ENCODE measurements at regions not wholly inside any gene's neighbourhood (a gene's known extent, or its start where the extent isn't known, plus 50 kb on each side); places are given as distances from the start of the nearest gene placed in this dataset.

DNA sequence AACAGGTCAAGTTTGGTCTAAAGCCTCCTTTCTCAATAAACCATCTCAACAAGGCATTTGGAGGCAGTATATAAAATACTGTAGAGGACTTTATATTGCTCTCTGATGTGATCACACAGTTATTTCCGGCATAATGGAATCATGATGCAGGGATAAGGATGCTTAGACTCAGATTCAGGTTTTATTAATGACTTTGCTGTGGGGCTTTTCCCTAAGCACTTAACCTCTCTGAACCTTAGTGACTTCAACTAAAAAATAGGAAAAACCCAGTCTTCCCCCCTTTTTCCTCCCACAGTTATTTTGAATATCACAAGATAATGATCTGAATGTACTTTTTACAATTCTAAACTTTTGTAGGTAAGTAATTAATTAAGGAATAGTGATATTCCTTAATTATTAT is 94.8 kb upstream of the TENM4 start:
- Histone ChIP-seq H3K23ac (ENCODE audit: low read depth, low read length) (no peak overlapping the region), H2BK5ac (ENCODE audit: low read depth, low read length, poor library complexity, severe bottlenecking) (no peak overlapping the region), H3K14ac (replicated peaks; ENCODE audit: low read depth, low read length) (no peak overlapping the region), H3K4ac (ENCODE audit: low read depth, low read length) (no peak overlapping the region), H4K91ac (ENCODE audit: insufficient read depth, low read depth, low read length) (no peak overlapping the region), H2BK20ac (ENCODE audit: low read depth, low read length) (no peak overlapping the region), H2AFZ (replicated peaks; ENCODE audit: low read length, poor library complexity) (no peak overlapping the region), H3K9ac (ENCODE audit: low read depth, low read length) (no peak overlapping the region), H3K27ac (ENCODE audit: insufficient read depth, low read length) (no peak overlapping the region), H3K18ac (ENCODE audit: low read depth, low read length) (no peak overlapping the region), H2AK5ac (ENCODE audit: low read depth, low read length) (no peak overlapping the region), H3K9me1 (ENCODE audit: insufficient read depth, low read length) (no peaks in the 10 kb centered on the region), H2BK120ac (ENCODE audit: low read depth, low read length) (no peak overlapping the region), H3K4me2 (ENCODE audit: low read depth, low read length) (no peak overlapping the region), H4K8ac (ENCODE audit: low read depth in 2 of 2, low read length in 2 of 2) (no peak overlapping the region), H3K4me1 (ENCODE audit: control insufficient read depth, insufficient read depth, low read length) (no peaks in the 10 kb centered on the region), H2BK15ac (ENCODE audit: low read depth, low read length) (no peak overlapping the region), H3K56ac (ENCODE audit: extremely low read depth, insufficient read depth, low read length) (no peak overlapping the region), H4K5ac (ENCODE audit: low read depth, low read length) (no peak overlapping the region), H3K9me3 (ENCODE audit: control insufficient read depth, insufficient read depth, low read length) (no peaks in the 10 kb centered on the region), H3K36me3 (ENCODE audit: control insufficient read depth, insufficient read depth, low read length) (no peaks in the 10 kb centered on the region), H3K27me3 (ENCODE audit: control insufficient read depth, insufficient read depth, low read length) (peaks cover 2% of the 10 kb centered on the region; the same call in 1 of the 2 replicates), H4K20me1 (ENCODE audit: insufficient read depth, low read length) (no peaks in the 10 kb centered on the region), H3K4me3 (ENCODE audit: insufficient read depth, low read depth, low read length) (no peak overlapping the region), H3K79me1 (ENCODE audit: low read depth in 1 of 2, low read length in 2 of 2) (no peaks in the 10 kb centered on the region), H2AK9ac (replicated peaks; ENCODE audit: low read depth, low read length, poor library complexity) (no peak overlapping the region)
- no peak for ATAC-seq (ENCODE audit: low read depth)
- ChIA-PET POLR2A (ENCODE audit: unreplicated experiment) (no interaction called here), CTCF (no interaction called here)
- WGBS, 2 experiments (ENCODE audit: extremely low coverage in 2 of 2, insufficient read length in 1 of 2), result no CpG with 5 or more reads among the region's 1 CpG
- TF ChIP-seq MAFK (IDR thresholded peaks at IDR 0.05; ENCODE audit: low read depth, low read length) (no peak), NFE2L2 (IDR thresholded peaks at IDR 0.05; ENCODE audit: low read depth, low read length) (no peak), POLR2A (IDR thresholded peaks at IDR 0.05; ENCODE audit: low read depth, low read length) (no peak), BHLHE40 (IDR thresholded peaks at IDR 0.05; ENCODE audit: low read depth, low read length) (no peak), CEBPB (IDR thresholded peaks at IDR 0.05; ENCODE audit: low read depth, low read length) (no peak), FOS (IDR thresholded peaks at IDR 0.05; ENCODE audit: low read depth, low read length) (no peak), SMC3 (IDR thresholded peaks at IDR 0.05; ENCODE audit: low read depth, low read length) (no peak), RCOR1 (IDR thresholded peaks at IDR 0.05; ENCODE audit: insufficient replicate concordance, low read length) (no peak), RFX5 (IDR thresholded peaks at IDR 0.05; ENCODE audit: low read depth, low read length) (no peak), MAZ (IDR thresholded peaks at IDR 0.05; ENCODE audit: borderline replicate concordance, low read depth, low read length) (no peak), MXI1 (IDR thresholded peaks at IDR 0.05; ENCODE audit: borderline replicate concordance, low read depth, low read length) (no peak), CHD1 (IDR thresholded peaks at IDR 0.05; ENCODE audit: low read depth, low read length) (no peak), RAD21 (IDR thresholded peaks at IDR 0.05; ENCODE audit: low read length) (no peak)
- TF ChIP-seq, protein P1, sequence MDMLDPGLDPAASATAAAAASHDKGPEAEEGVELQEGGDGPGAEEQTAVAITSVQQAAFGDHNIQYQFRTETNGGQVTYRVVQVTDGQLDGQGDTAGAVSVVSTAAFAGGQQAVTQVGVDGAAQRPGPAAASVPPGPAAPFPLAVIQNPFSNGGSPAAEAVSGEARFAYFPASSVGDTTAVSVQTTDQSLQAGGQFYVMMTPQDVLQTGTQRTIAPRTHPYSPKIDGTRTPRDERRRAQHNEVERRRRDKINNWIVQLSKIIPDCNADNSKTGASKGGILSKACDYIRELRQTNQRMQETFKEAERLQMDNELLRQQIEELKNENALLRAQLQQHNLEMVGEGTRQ (IDR thresholded peaks at IDR 0.05; ENCODE audit: low read depth, low read length), result no peak
- TF ChIP-seq, protein P2, sequence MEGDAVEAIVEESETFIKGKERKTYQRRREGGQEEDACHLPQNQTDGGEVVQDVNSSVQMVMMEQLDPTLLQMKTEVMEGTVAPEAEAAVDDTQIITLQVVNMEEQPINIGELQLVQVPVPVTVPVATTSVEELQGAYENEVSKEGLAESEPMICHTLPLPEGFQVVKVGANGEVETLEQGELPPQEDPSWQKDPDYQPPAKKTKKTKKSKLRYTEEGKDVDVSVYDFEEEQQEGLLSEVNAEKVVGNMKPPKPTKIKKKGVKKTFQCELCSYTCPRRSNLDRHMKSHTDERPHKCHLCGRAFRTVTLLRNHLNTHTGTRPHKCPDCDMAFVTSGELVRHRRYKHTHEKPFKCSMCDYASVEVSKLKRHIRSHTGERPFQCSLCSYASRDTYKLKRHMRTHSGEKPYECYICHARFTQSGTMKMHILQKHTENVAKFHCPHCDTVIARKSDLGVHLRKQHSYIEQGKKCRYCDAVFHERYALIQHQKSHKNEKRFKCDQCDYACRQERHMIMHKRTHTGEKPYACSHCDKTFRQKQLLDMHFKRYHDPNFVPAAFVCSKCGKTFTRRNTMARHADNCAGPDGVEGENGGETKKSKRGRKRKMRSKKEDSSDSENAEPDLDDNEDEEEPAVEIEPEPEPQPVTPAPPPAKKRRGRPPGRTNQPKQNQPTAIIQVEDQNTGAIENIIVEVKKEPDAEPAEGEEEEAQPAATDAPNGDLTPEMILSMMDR (conservative IDR thresholded peaks at IDR 0.05; ENCODE audit: low read depth, low read length), result no peak
- TF ChIP-seq, protein P3, sequence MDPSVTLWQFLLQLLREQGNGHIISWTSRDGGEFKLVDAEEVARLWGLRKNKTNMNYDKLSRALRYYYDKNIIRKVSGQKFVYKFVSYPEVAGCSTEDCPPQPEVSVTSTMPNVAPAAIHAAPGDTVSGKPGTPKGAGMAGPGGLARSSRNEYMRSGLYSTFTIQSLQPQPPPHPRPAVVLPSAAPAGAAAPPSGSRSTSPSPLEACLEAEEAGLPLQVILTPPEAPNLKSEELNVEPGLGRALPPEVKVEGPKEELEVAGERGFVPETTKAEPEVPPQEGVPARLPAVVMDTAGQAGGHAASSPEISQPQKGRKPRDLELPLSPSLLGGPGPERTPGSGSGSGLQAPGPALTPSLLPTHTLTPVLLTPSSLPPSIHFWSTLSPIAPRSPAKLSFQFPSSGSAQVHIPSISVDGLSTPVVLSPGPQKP (IDR thresholded peaks at IDR 0.05; ENCODE audit: borderline replicate concordance, low read depth, low read length), result no peak
- no TSS peak for BruUV-seq (replicated peaks)
- in situ Hi-C loops (cut with MboI; ENCODE audit: low sequenced_read_pairs) (no loop called here), intact Hi-C loops (cut with micrococcal nuclease) (no loop called here), dilution Hi-C loops (cut with HindIII; ENCODE audit: low sequenced_read_pairs, unreplicated experiment) (no loop called here)
- no peak for DNase-seq
